HG03460 (cell line): ENCODE measurements at regions not wholly inside any gene's neighbourhood (a gene's known extent, or its start where the extent isn't known, plus 50 kb on each side); places are given as distances from the start of the nearest gene placed in this dataset.

Experiments
- ATAC-seq: cut with Tn5 transposase; IDR thresholded peaks from one replicate; pipeline ENCODE4 v1.9.1; 2021; ENCODE audit not compliant: unreplicated experiment

- ATAC-seq = no peak
Measured at GRCh38 chr7:115719963-115720362, 310.6 kb downstream of the TFEC start.

GRCh38 chr7:115709664-115710063 lies 320.9 kb downstream of the TFEC start:
- no peak for ATAC-seq

- no peak for ATAC-seq
Measured at GRCh38 chr7:115708013-115708341, 322.6 kb downstream of the TFEC start.

- ATAC-seq = no peak
Measured at GRCh38 chr7:115707258-115708012, 323.1 kb downstream of the TFEC start.

GRCh38 chr7:115704884-115705283 lies 325.7 kb downstream of the TFEC start:
- no peak for ATAC-seq

GRCh38 chr7:115701141-115701540 lies 329.4 kb downstream of the TFEC start:
- no peak for ATAC-seq

GRCh38 chr7:115694424-115694823 lies 336.1 kb downstream of the TFEC start:
- ATAC-seq = no peak

GRCh38 chr7:115693779-115694178 lies 336.8 kb downstream of the TFEC start:
- no peak for ATAC-seq

GRCh38 chr7:115689941-115690340 lies 340.6 kb downstream of the TFEC start:
- ATAC-seq = no peak

GRCh38 chr7:115683093-115683492 lies 347.5 kb downstream of the TFEC start:
- no peak for ATAC-seq

GRCh38 chr7:115682507-115682906 lies 348.1 kb downstream of the TFEC start:
- no peak for ATAC-seq

- no peak for ATAC-seq
Measured at GRCh38 chr7:115680921-115681320, 349.6 kb downstream of the TFEC start.

GRCh38 chr7:115679976-115680375 lies 350.6 kb downstream of the TFEC start:
- peak; percentile 68 for ATAC-seq

GRCh38 chr7:115679423-115679822 lies 351.1 kb downstream of the TFEC start:
- no peak for ATAC-seq

- ATAC-seq = no peak
Measured at GRCh38 chr7:115678086-115678982, 352.2 kb downstream of the TFEC start.

- ATAC-seq = no peak
Measured at GRCh38 chr7:115676707-115677106, 353.9 kb downstream of the TFEC start.

- ATAC-seq = no peak
Measured at GRCh38 chr7:115676080-115676479, 354.5 kb downstream of the TFEC start.

GRCh38 chr7:115674467-115675024 lies 356.0 kb downstream of the TFEC start:
- no peak for ATAC-seq

GRCh38 chr7:115672024-115672423 lies 358.5 kb downstream of the TFEC start:
- ATAC-seq = no peak

- no peak for ATAC-seq
Measured at GRCh38 chr7:115662676-115663075, 367.9 kb downstream of the TFEC start.

- no peak for ATAC-seq
Measured at GRCh38 chr7:115662120-115662519, 368.4 kb downstream of the TFEC start.

GRCh38 chr7:115658223-115658622 lies 372.3 kb downstream of the TFEC start:
- no peak for ATAC-seq
